NCI-H748 treated with DMSO at 0.1 percent for 48 hours (cell line): ENCODE measurements at regions not wholly inside any gene's neighbourhood (a gene's known extent, or its start where the extent isn't known, plus 50 kb on each side); places are given as distances from the start of the nearest gene placed in this dataset.
"Not testable (repeated sequence)": the region's sequence is repeated elsewhere in the genome, so short reads cannot be mapped to it uniquely, and the experiment has no call there.

Source experiments
- DNase-seq: peaks from one replicate; lab custom pipeline; 2025; lab: John Stamatoyannopoulos, UW

DNA sequence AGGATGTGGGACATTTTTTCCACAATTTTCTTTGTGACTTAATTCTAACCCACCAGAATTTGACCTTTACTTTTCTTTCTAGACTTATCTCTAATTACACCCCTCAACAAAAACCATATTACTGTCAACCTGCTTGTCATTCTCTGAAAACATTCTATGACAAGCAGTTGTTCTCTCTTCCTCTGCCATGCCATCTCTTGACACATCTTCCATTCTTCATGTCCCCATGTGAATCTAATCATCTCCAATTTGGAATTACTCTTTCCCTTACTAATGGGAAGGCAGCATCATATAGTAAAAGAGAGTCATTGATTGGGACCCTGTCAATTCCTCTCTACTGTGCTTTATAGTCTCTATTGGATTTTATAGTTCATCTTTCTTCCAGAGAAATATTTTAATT is 61.3 kb upstream of the P2RY1 start:
- no peak for DNase-seq

DNA sequence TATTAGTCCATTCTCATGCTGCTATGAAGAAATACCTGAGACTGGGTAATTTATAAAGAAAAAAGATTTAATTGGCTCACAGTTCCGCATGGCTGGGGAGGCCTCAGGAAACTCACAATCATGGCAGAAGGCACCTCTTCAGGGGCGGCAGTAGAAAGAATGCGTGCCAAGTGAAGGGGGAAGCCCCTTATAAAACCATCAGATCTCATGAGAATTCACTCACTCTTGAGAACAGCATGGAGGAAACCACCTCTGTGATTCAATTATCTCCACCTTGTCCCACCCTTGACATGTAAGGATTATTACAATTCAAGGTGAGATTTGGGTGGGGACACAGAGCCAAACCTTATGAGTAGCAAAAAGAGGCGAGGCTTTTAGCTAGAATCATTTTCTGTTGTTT is 60.7 kb upstream of the P2RY1 start:
- DNase-seq, result not testable (repeated sequence)

DNA sequence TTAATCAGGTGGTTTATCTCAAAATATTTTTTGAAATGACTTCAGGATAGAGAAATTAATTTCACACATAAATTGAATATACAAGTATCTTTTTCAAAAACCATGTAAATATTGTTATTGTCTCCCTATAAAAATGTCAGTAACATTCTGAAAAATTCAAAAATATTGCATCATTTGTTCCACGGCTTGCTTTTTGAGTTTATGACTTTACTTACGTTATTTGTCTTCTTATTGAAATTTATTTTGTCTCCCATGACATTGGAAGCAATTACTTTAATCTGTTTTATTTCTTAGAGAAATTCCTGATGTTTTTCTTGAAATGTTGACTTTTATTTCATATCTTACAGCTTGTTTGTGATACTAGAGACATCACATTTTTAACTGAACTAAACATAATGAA is 56.9 kb upstream of the P2RY1 start:
- no peak for DNase-seq

GRCh38 chr3:152779653-152780052 is 55.3 kb upstream of the P2RY1 start:
- DNase-seq, result no peak

GRCh38 chr3:152780553-152780952 is 54.4 kb upstream of the P2RY1 start:
- no peak for DNase-seq

- DNase-seq, result no peak
Measured at GRCh38 chr3:152785051-152785450, 49.9 kb upstream of the P2RY1 start.
